B cell (primary cell): ENCODE measurements at regions not wholly inside any gene's neighbourhood (a gene's known extent, or its start where the extent isn't known, plus 50 kb on each side); places are given as distances from the start of the nearest gene placed in this dataset.

Experiments
- ATAC-seq: fragments of 200-7000 bp; cut with Tn5 transposase; one replicate; pipeline ENCODE4 v1.10.0; 2021; ENCODE audit warnings: low read depth, mild to moderate bottlenecking, moderate number of reproducible peaks, moderate library complexity
- CTCF ChIA-PET: fragments of 350-600 bp; sonication (Branson Sonifier 250); formaldehyde crosslinking; loops from one replicate; lab custom pipeline; 2021; ENCODE audit warnings: antibody characterized with exemption, inconsistent platforms; lab: Charles Lee
- POLR2A ChIA-PET: fragments of 350-600 bp; sonication (Branson Sonifier 250); formaldehyde crosslinking; loops from one replicate; lab custom pipeline; 2021; ENCODE audit warnings: antibody characterized with exemption; lab: Charles Lee
- DNase-seq: peaks from one replicate; pipeline ENCODE4 v3.0.0; 2013
- H2AFZ ChIP-seq: 2 replicates; pipeline ENCODE4 v1.6.1; 2012; ENCODE audit warnings: mild to moderate bottlenecking, low read depth, low read length; ENCODE audit not compliant: insufficient read depth, poor library complexity, severe bottlenecking
- H3K27ac ChIP-seq, 2 donors: 1 replicate in 1 of 2; 2 replicates in 1 of 2; pipeline ENCODE4 v1.5.1; 2012 to 2013; ENCODE audit warnings: low read length in 2 of 2, mild to moderate bottlenecking in 2 of 2, moderate library complexity in 1 of 2
- H3K27me3 ChIP-seq, 4 experiments: fragments of 200-600 bp in 1 of 4; sonication (generic) in 1 of 4; replicated peaks in 1 of 4; 1 replicate in 2 of 4; 2 replicates in 2 of 4; pipeline versions ENCODE4 v1.6.1 to v1.7.0; 2013 to 2016; ENCODE audit warnings: low read length in 3 of 4, mild to moderate bottlenecking in 2 of 4, mixed read lengths in 1 of 4, moderate library complexity in 1 of 4; ENCODE audit not compliant: insufficient read depth in 4 of 4, control insufficient read depth in 3 of 4; ENCODE audit errors: control extremely low read depth in 1 of 4
- H3K36me3 ChIP-seq, 2 experiments: replicated peaks in 1 of 2; 1 replicate in 1 of 2; 2 replicates in 1 of 2; pipeline versions ENCODE4 v1.6.1 to v1.7.1; 2013; ENCODE audit warnings: low read length in 1 of 2; ENCODE audit not compliant: insufficient read depth in 2 of 2, control insufficient read depth in 1 of 2; ENCODE audit errors: control extremely low read depth in 1 of 2, extremely low read depth in 1 of 2
- H3K4me1 ChIP-seq, 2 donors: fragments of 200-600 bp in 1 of 2; sonication (generic) in 1 of 2; 1 replicate in 1 of 2; 2 replicates in 1 of 2; pipeline versions ENCODE4 v1.5.1 to v1.6.1; 2013 to 2017; ENCODE audit warnings: low read length in 2 of 2; ENCODE audit not compliant: control insufficient read depth in 2 of 2, insufficient read depth in 2 of 2
- H3K4me2 ChIP-seq: replicated peaks from 2 replicates; pipeline ENCODE3; 2012; ENCODE audit warnings: mild to moderate bottlenecking, low read depth, low read length; ENCODE audit not compliant: poor library complexity, severe bottlenecking
- H3K4me3 ChIP-seq, 5 experiments: fragments of 200-600 bp in 1 of 5; sonication (generic) in 1 of 5; 1 replicate in 3 of 5; 2 replicates in 2 of 5; pipeline versions ENCODE4 v1.5.1 to v1.7.0; 2011 to 2016; ENCODE audit warnings: low read length in 4 of 5, mild to moderate bottlenecking in 4 of 5, low read depth in 2 of 5, control low read depth in 1 of 5, moderate library complexity in 1 of 5; ENCODE audit not compliant: insufficient read depth in 1 of 5; ENCODE audit errors: control extremely low read depth in 1 of 5, extremely low read depth in 1 of 5
- H3K79me2 ChIP-seq: fragments of 200-600 bp; sonication (generic); one replicate; pipeline ENCODE4 v1.6.0; 2016; ENCODE audit warnings: low read length; ENCODE audit not compliant: control insufficient read depth, insufficient read depth
- H3K9ac ChIP-seq: fragments of 200-600 bp; sonication (generic); 2 replicates; pipeline ENCODE4 v1.6.1; 2017; ENCODE audit warnings: mild to moderate bottlenecking, low read length, moderate library complexity
- H3K9me3 ChIP-seq, 3 donors: one replicate each; pipeline versions ENCODE4 v1.6.1 to v1.7.1; 2013; ENCODE audit warnings: low read length in 2 of 3; ENCODE audit not compliant: control insufficient read depth in 2 of 3, insufficient read depth in 1 of 3; ENCODE audit errors: control extremely low read depth in 1 of 3
- H4K20me1 ChIP-seq: 2 replicates; pipeline ENCODE4 v1.6.0; 2012; ENCODE audit warnings: mild to moderate bottlenecking, low read length; ENCODE audit not compliant: insufficient read depth, control insufficient read depth, poor library complexity, severe bottlenecking
- H3K27ac Mint-ChIP-seq: one replicate; pipeline ENCODE4 v1.8.0; 2021; ENCODE audit warnings: mixed read lengths
- H3K27me3 Mint-ChIP-seq: one replicate; pipeline ENCODE4 v1.8.0; 2021; ENCODE audit warnings: mixed read lengths
- H3K4me1 Mint-ChIP-seq: one replicate; pipeline ENCODE4 v1.8.0; 2021; ENCODE audit warnings: mixed read lengths
- H3K4me3 Mint-ChIP-seq: one replicate; pipeline ENCODE4 v1.8.0; 2021; ENCODE audit warnings: mixed read lengths
- H3K9me3 Mint-ChIP-seq: one replicate; pipeline ENCODE4 v1.8.0; 2022; ENCODE audit warnings: mixed read lengths; ENCODE audit not compliant: insufficient read depth
- CTCF ChIP-seq: fragments of 200-600 bp; IDR thresholded peaks from one replicate; pipeline ENCODE4 v1.8.0; 2022; ENCODE audit warnings: antibody characterized with exemption, mild to moderate bottlenecking
- EZH2 ChIP-seq: IDR thresholded peaks from 2 replicates; pipeline ENCODE4 v1.6.1; 2012; ENCODE audit warnings: borderline replicate concordance, low read depth, mild to moderate bottlenecking, moderate library complexity, low read length; ENCODE audit not compliant: insufficient read depth, poor library complexity, severe bottlenecking
- WGBS: methylation state at CpG from one replicate; pipeline ENCODE4 v1.1.5; 2013; ENCODE audit warnings: missing lambda C conversion rate; ENCODE audit not compliant: insufficient coverage; 5-methylcytosine and 5-hydroxymethylcytosine counted together
- intact Hi-C: fragments of 100-400 bp; cut with micrococcal nuclease; formaldehyde crosslinking; loops from one replicate; pipeline ENCODE4 v1.10.0; 2022

DNA sequence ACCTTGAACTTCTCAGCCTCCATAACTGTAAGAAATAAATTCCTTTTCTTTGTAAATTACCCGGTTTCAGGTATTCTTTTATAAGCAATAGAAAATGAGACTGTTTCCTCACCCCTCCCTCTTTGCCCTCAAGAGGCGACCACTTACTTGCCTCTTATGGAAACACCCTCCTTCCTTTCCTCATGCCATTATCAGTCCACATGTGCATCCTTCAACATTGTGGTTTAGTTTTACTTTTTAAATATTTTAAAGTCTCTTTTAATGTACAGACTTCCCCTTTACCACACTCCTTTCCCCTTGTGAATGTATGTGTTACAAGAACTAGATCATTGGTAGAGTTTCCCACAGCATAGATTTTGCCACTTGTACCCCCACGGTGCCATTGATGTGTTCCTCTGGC, 202.4 kb upstream of the SIX2 start:
- Mint-ChIP-seq H3K4me3 (no peak overlapping the region), H3K4me1 (peaks cover 3% of the 10 kb centered on the region), H3K27me3 (peaks cover 16% of the 10 kb centered on the region), H3K27ac (no peak overlapping the region), H3K9me3 (no peaks in the 10 kb centered on the region)
- Histone ChIP-seq H4K20me1 (no peaks in the 10 kb centered on the region), H3K9ac (no peak overlapping the region), H2AFZ (no peak overlapping the region), H3K27me3 (peaks cover 0 to 7% (median 0%) of the 10 kb centered on the region in 4 experiments), H3K4me2 (no peak overlapping the region), H3K4me3 (no peak overlapping the region), H3K79me2 (no peaks in the 10 kb centered on the region), H3K9me3 (no peaks in the 10 kb centered on the region), H3K36me3 (no peaks in the 10 kb centered on the region), H3K4me1 (no peaks in the 10 kb centered on the region), H3K27ac (no peak overlapping the region)
- intact Hi-C loops, result no loop called here
- ChIA-PET POLR2A (no interaction called here), CTCF (no interaction called here)
- no CpG with 5 or more reads among the region's 3 CpGs for WGBS
- no peak for DNase-seq
- ATAC-seq, result no peak
- TF ChIP-seq EZH2, result no peak
- no peak for TF ChIP-seq CTCF

GRCh38 chr2:45210462-45211195, 201.4 kb upstream of the SIX2 start:
- peaks cover 11% of the 10 kb centered on the region for H3K27me3 Mint-ChIP-seq
- Histone ChIP-seq H3K9me3 (no peaks in the 10 kb centered on the region), H3K4me2 (no peak overlapping the region), H3K4me1 (no peaks in the 10 kb centered on the region), H2AFZ (no peak overlapping the region), H3K36me3 (no peaks in the 10 kb centered on the region), H3K27me3 (peaks cover 0 to 7% (median 0%) of the 10 kb centered on the region in 4 experiments), H3K79me2 (no peaks in the 10 kb centered on the region), H4K20me1 (no peaks in the 10 kb centered on the region), H3K9ac (no peak overlapping the region), H3K4me3 (no peak overlapping the region), H3K27ac (no peak overlapping the region)
- 61% methylated on average over 5 of the region's 9 CpGs for WGBS
- ChIA-PET POLR2A (no interaction called here), CTCF (no interaction called here)
- H3K9me3 Mint-ChIP-seq, result no peaks in the 10 kb centered on the region
- no peak for TF ChIP-seq EZH2
- TF ChIP-seq CTCF, result no peak
- no peak for ATAC-seq
- intact Hi-C loops, result no loop called here
- H3K4me3 Mint-ChIP-seq, result no peak overlapping the region
- H3K27ac Mint-ChIP-seq, result no peak overlapping the region
- no peak for DNase-seq
- peaks cover 3% of the 10 kb centered on the region for H3K4me1 Mint-ChIP-seq
